ENCODE measurements at regions not wholly inside any gene's neighbourhood (a gene's known extent, or its start where the extent isn't known, plus 50 kb on each side); places are given as distances from the start of the nearest gene placed in this dataset.

- in situ Hi-C loops (cut with HindIII; ENCODE audit: low sequenced_read_pairs) = no loop called here
- no peak for DNase-seq (ENCODE audit: low spot score)
Measured at GRCh38 chr15:46329876-46330275, 695.0 kb downstream of the SQOR start.

GRCh38 chr15:46331546-46331945 is 696.7 kb downstream of the SQOR start:
- DNase-seq (ENCODE audit: low spot score) = no peak
- in situ Hi-C loops (cut with HindIII; ENCODE audit: low sequenced_read_pairs) = no loop called here

- in situ Hi-C loops (cut with HindIII; ENCODE audit: low sequenced_read_pairs) = no loop called here
- no peak for DNase-seq (ENCODE audit: low spot score)
Measured at GRCh38 chr15:46343196-46343935, 708.5 kb downstream of the SQOR start.

- in situ Hi-C loops (cut with HindIII; ENCODE audit: low sequenced_read_pairs) = no loop called here
- no peak for DNase-seq (ENCODE audit: low spot score)
Measured at GRCh38 chr15:46344115-46344724, 709.4 kb downstream of the SQOR start.

GRCh38 chr15:46344915-46345314 is 710.1 kb downstream of the SQOR start:
- no peak for DNase-seq (ENCODE audit: low spot score)
- in situ Hi-C loops (cut with HindIII; ENCODE audit: low sequenced_read_pairs) = no loop called here

- in situ Hi-C loops (cut with HindIII; ENCODE audit: low sequenced_read_pairs) = no loop called here
- no peak for DNase-seq (ENCODE audit: low spot score)
Measured at GRCh38 chr15:46354443-46354842, 719.6 kb downstream of the SQOR start.

GRCh38 chr15:46365572-46365971 is 730.7 kb downstream of the SQOR start:
- in situ Hi-C loops (cut with HindIII; ENCODE audit: low sequenced_read_pairs) = no loop called here

GRCh38 chr15:46366360-46367007 is 731.7 kb downstream of the SQOR start:
- DNase-seq (ENCODE audit: low spot score) = no peak
- in situ Hi-C loops (cut with HindIII; ENCODE audit: low sequenced_read_pairs) = no loop called here

More at GRCh38 chr15:46365572-46365971, 730.7 kb downstream of the SQOR start:
- peak; percentile 62 for DNase-seq (ENCODE audit: low spot score)

GRCh38 chr15:46383978-46384377 is 749.1 kb downstream of the SQOR start:
- no peak for DNase-seq (ENCODE audit: low spot score)
- in situ Hi-C loops (cut with HindIII; ENCODE audit: low sequenced_read_pairs) = no loop called here

GRCh38 chr15:46386356-46386755 is 751.5 kb downstream of the SQOR start:
- DNase-seq (ENCODE audit: low spot score) = no peak
- in situ Hi-C loops (cut with HindIII; ENCODE audit: low sequenced_read_pairs) = no loop called here

GRCh38 chr15:46389739-46390138 is 754.9 kb downstream of the SQOR start:
- DNase-seq (ENCODE audit: low spot score) = no peak
- in situ Hi-C loops (cut with HindIII; ENCODE audit: low sequenced_read_pairs) = no loop called here

GRCh38 chr15:46394463-46394862 is 759.6 kb downstream of the SQOR start:
- DNase-seq (ENCODE audit: low spot score) = no peak
- in situ Hi-C loops (cut with HindIII; ENCODE audit: low sequenced_read_pairs) = no loop called here

GRCh38 chr15:46408312-46408711 is 773.5 kb downstream of the SQOR start:
- in situ Hi-C loops (cut with HindIII; ENCODE audit: low sequenced_read_pairs) = no loop called here
- no peak for DNase-seq (ENCODE audit: low spot score)

GRCh38 chr15:46409841-46410301 is 775.0 kb downstream of the SQOR start:
- in situ Hi-C loops (cut with HindIII; ENCODE audit: low sequenced_read_pairs) = no loop called here
- DNase-seq (ENCODE audit: low spot score) = no peak

- DNase-seq (ENCODE audit: low spot score) = no peak
- in situ Hi-C loops (cut with HindIII; ENCODE audit: low sequenced_read_pairs) = no loop called here
Measured at GRCh38 chr15:46410705-46411104, 775.9 kb downstream of the SQOR start.

- in situ Hi-C loops (cut with HindIII; ENCODE audit: low sequenced_read_pairs) = no loop called here
- DNase-seq (ENCODE audit: low spot score) = no peak
Measured at GRCh38 chr15:46411900-46412299, 777.1 kb downstream of the SQOR start.

- DNase-seq (ENCODE audit: low spot score) = no peak
- in situ Hi-C loops (cut with HindIII; ENCODE audit: low sequenced_read_pairs) = no loop called here
Measured at GRCh38 chr15:46413799-46414198, 779.0 kb downstream of the SQOR start.

GRCh38 chr15:46416544-46416943 is 781.7 kb downstream of the SQOR start:
- in situ Hi-C loops (cut with HindIII; ENCODE audit: low sequenced_read_pairs) = no loop called here

GRCh38 chr15:46420990-46421389 is 786.2 kb downstream of the SQOR start:
- DNase-seq (ENCODE audit: low spot score) = peak; percentile 9
- in situ Hi-C loops (cut with HindIII; ENCODE audit: low sequenced_read_pairs) = no loop called here

More at GRCh38 chr15:46416544-46416943, 781.7 kb downstream of the SQOR start:
- no peak for DNase-seq (ENCODE audit: low spot score)

- in situ Hi-C loops (cut with HindIII; ENCODE audit: low sequenced_read_pairs) = no loop called here
- DNase-seq (ENCODE audit: low spot score) = no peak
Measured at GRCh38 chr15:46441294-46442062, 806.6 kb downstream of the SQOR start.
